H1 (cell line): ENCODE measurements at regions not wholly inside any gene's neighbourhood (a gene's known extent, or its start where the extent isn't known, plus 50 kb on each side); places are given as distances from the start of the nearest gene placed in this dataset.

ENCODE experiments used
- CTCF ChIA-PET: fragments of 300-600 bp; sonication (Branson Sonifier 250); formaldehyde crosslinking; loops from one replicate; lab custom pipeline; 2021; ENCODE audit not compliant: partially characterized antibody; lab: Charles Lee
- POLR2A ChIA-PET: fragments of 300-600 bp; sonication (Branson Sonifier 250); formaldehyde crosslinking; loops from one replicate; lab custom pipeline; 2021; ENCODE audit warnings: inconsistent platforms; ENCODE audit not compliant: partially characterized antibody; lab: Charles Lee
- DNase-seq, 2 experiments: peaks; one replicate each; pipeline versions ENCODE4 v3.0.0 to v3.0.0-alpha.2; 2010 to 2022; ENCODE audit warnings: low spot score in 2 of 2, low read depth in 1 of 2, mixed read lengths in 1 of 2
- FAIRE-seq: peaks from 2 replicates; lab custom pipeline; 2011; peaks lifted over from hg19 to GRCh38; lab: Jason Lieb, UNC
- H2AFZ ChIP-seq: 2 replicates; pipeline ENCODE4 v1.8.1; 2012; ENCODE audit warnings: low read length, inconsistent platforms
- H2AK5ac ChIP-seq: 2 replicates; pipeline ENCODE4 v1.6.1; 2013; ENCODE audit warnings: low read depth, low read length
- H2BK120ac ChIP-seq: replicated peaks from 2 replicates; pipeline ENCODE3; 2013; ENCODE audit warnings: low read depth, low read length, inconsistent platforms
- H2BK12ac ChIP-seq: 2 replicates; pipeline ENCODE4 v1.6.1; 2013; ENCODE audit warnings: low read depth, low read length
- H2BK15ac ChIP-seq: 2 replicates; pipeline ENCODE4 v1.6.1; 2013; ENCODE audit warnings: low read length
- H2BK20ac ChIP-seq: 2 replicates; pipeline ENCODE4 v1.6.1; 2013; ENCODE audit warnings: low read length
- H2BK5ac ChIP-seq: 2 replicates; pipeline ENCODE4 v1.6.1; 2013; ENCODE audit warnings: low read depth, low read length
- H3K14ac ChIP-seq: 2 replicates; pipeline ENCODE4 v1.6.1; 2013; ENCODE audit warnings: inconsistent platforms; ENCODE audit not compliant: insufficient read length
- H3K18ac ChIP-seq: 2 replicates; pipeline ENCODE4 v1.6.1; 2013; ENCODE audit warnings: low read length; ENCODE audit errors: extremely low read depth
- H3K23ac ChIP-seq: 2 replicates; pipeline ENCODE4 v1.6.1; 2013; ENCODE audit warnings: inconsistent platforms; ENCODE audit not compliant: insufficient read length
- H3K23me2 ChIP-seq: 2 replicates; pipeline ENCODE4 v1.6.1; 2013; ENCODE audit warnings: low read depth, low read length
- H3K27ac ChIP-seq: 2 replicates; pipeline ENCODE4 v1.6.1; 2011; ENCODE audit warnings: low read depth, low read length, inconsistent platforms
- H3K27me3 ChIP-seq, 4 experiments: replicated peaks in 1 of 4; 1 replicate in 1 of 4; 2 replicates in 3 of 4; pipeline versions ENCODE4 v1.6.1 to v1.8.1; 2011 to 2013; ENCODE audit warnings: low read length in 3 of 4, mild to moderate bottlenecking in 3 of 4, inconsistent platforms in 2 of 4, mixed read lengths in 2 of 4, moderate library complexity in 1 of 4; ENCODE audit not compliant: control insufficient read depth in 3 of 4, insufficient read depth in 3 of 4; ENCODE audit errors: extremely low read depth in 1 of 4
- H3K36me3 ChIP-seq, 4 experiments: 2 replicates each; pipeline versions ENCODE4 v1.6.1 to v1.8.1; 2011 to 2013; ENCODE audit warnings: mild to moderate bottlenecking in 4 of 4, low read length in 3 of 4, moderate library complexity in 2 of 4, control low read depth in 1 of 4, inconsistent platforms in 1 of 4; ENCODE audit not compliant: insufficient read depth in 4 of 4, control insufficient read depth in 2 of 4
- H3K4ac ChIP-seq: replicated peaks from 2 replicates; pipeline ENCODE3; 2013; ENCODE audit warnings: low read length, low read depth, mixed read lengths, inconsistent platforms; ENCODE audit not compliant: insufficient read length
- H3K4me1 ChIP-seq, 4 experiments: replicated peaks in 1 of 4; 1 replicate in 1 of 4; 2 replicates in 3 of 4; pipeline versions ENCODE4 v1.6.1 to v1.8.1; 2011 to 2013; ENCODE audit warnings: low read length in 3 of 4, inconsistent platforms in 2 of 4, mixed read lengths in 1 of 4; ENCODE audit not compliant: insufficient read depth in 4 of 4, control insufficient read depth in 3 of 4
- H3K4me2 ChIP-seq, 2 experiments: 2 replicates each; pipeline versions ENCODE4 v1.6.1 to v1.8.1; 2011 to 2013; ENCODE audit warnings: low read depth in 2 of 2, low read length in 2 of 2, control low read depth in 1 of 2, inconsistent platforms in 1 of 2, mild to moderate bottlenecking in 1 of 2; ENCODE audit not compliant: insufficient read depth in 1 of 2
- H3K4me3 ChIP-seq, 4 experiments: fragments of 200-600, 300-600 bp in 1 of 4; sonication (generic), shearing (Covaris generic), sonication (Bioruptor Twin) in 1 of 4; 2 replicates each; pipeline versions ENCODE4 v1.5.1 to v1.8.1; 2011 to 2016; ENCODE audit warnings: low read length in 4 of 4, low read depth in 3 of 4, control low read depth in 2 of 4, inconsistent platforms in 2 of 4, mild to moderate bottlenecking in 2 of 4, mixed read lengths in 1 of 4, moderate library complexity in 1 of 4; ENCODE audit not compliant: insufficient read depth in 2 of 4; ENCODE audit errors: extremely low read depth in 1 of 4
- H3K56ac ChIP-seq: replicated peaks from 2 replicates; pipeline ENCODE3; 2013; ENCODE audit warnings: low read depth, mild to moderate bottlenecking, mixed read lengths, low read length, inconsistent platforms; ENCODE audit not compliant: insufficient read length
- H3K79me1 ChIP-seq: 2 replicates; pipeline ENCODE4 v1.6.1; 2013; ENCODE audit warnings: low read depth, low read length, control low read depth
- H3K79me2 ChIP-seq, 2 experiments: 2 replicates each; pipeline versions ENCODE4 v1.6.1 to v1.8.1; 2012 to 2013; ENCODE audit warnings: low read length in 2 of 2, mild to moderate bottlenecking in 2 of 2, inconsistent platforms in 1 of 2; ENCODE audit not compliant: insufficient read depth in 2 of 2, control insufficient read depth in 1 of 2
- H3K9ac ChIP-seq, 4 experiments: replicated peaks in 1 of 4; 1 replicate in 1 of 4; 2 replicates in 3 of 4; pipeline versions ENCODE4 v1.6.1 to v1.8.1; 2011 to 2013; ENCODE audit warnings: low read depth in 3 of 4, low read length in 3 of 4, control low read depth in 2 of 4, mild to moderate bottlenecking in 2 of 4, moderate library complexity in 2 of 4, inconsistent platforms in 1 of 4; ENCODE audit errors: extremely low read depth in 1 of 4
- H3K9me3 ChIP-seq, 2 experiments: 2 replicates each; pipeline versions ENCODE4 v1.6.1 to v1.8.1; 2012 to 2013; ENCODE audit warnings: mild to moderate bottlenecking in 2 of 2, moderate library complexity in 2 of 2, control low read depth in 1 of 2, inconsistent platforms in 1 of 2, low read depth in 1 of 2, low read length in 1 of 2, mixed read lengths in 1 of 2; ENCODE audit not compliant: insufficient read depth in 2 of 2
- H4K20me1 ChIP-seq, 2 experiments: replicated peaks in 1 of 2; 2 replicates each; pipeline versions ENCODE3 to v1.8.1; 2011 to 2013; ENCODE audit warnings: inconsistent platforms in 2 of 2, low read length in 2 of 2, mild to moderate bottlenecking in 1 of 2; ENCODE audit not compliant: insufficient read depth in 2 of 2, control insufficient read depth in 1 of 2
- H4K5ac ChIP-seq: 2 replicates; pipeline ENCODE4 v1.6.1; 2013; ENCODE audit warnings: low read length, low read depth, mixed read lengths, inconsistent platforms; ENCODE audit not compliant: insufficient read length
- H4K8ac ChIP-seq: 2 replicates; pipeline ENCODE4 v1.8.0; 2013; ENCODE audit warnings: mild to moderate bottlenecking, moderate library complexity, low read length, inconsistent platforms; ENCODE audit not compliant: insufficient read depth; ENCODE audit errors: extremely low read depth
- H4K91ac ChIP-seq: replicated peaks from 2 replicates; pipeline ENCODE3; 2013; ENCODE audit warnings: low read length, mixed read lengths, inconsistent platforms; ENCODE audit not compliant: insufficient read length
- CBX8 ChIP-seq: fragments of 300-800, 300-1000 bp; sonication (generic); IDR thresholded peaks from 2 replicates; pipeline ENCODE4 v1.7.1; 2016; ENCODE audit warnings: low read depth, low read length, borderline replicate concordance
- EGR1 ChIP-seq: IDR thresholded peaks from 2 replicates; pipeline ENCODE4 v1.6.1; 2011; ENCODE audit warnings: low read depth, low read length, borderline replicate concordance
- EZH2 ChIP-seq: fragments of 200-600 bp; sonication (generic); IDR thresholded peaks from 2 replicates; pipeline ENCODE4 v1.7.1; 2012; ENCODE audit warnings: low read depth, mild to moderate bottlenecking, moderate library complexity, low read length, inconsistent platforms; ENCODE audit not compliant: severe bottlenecking
- KDM1A ChIP-seq: fragments of 200-600, 300-600 bp; sonication (generic); IDR thresholded peaks from 2 replicates; pipeline ENCODE4 v1.7.1; 2016; ENCODE audit warnings: mild to moderate bottlenecking, low read length, borderline replicate concordance
- NANOG ChIP-seq: IDR thresholded peaks from 2 replicates; pipeline ENCODE4 v1.6.1; 2011; ENCODE audit warnings: low read length, low read depth, mild to moderate bottlenecking, inconsistent platforms; ENCODE audit not compliant: insufficient read depth, poor library complexity, severe bottlenecking
- PHF8 ChIP-seq: fragments of 200-600 bp; sonication (generic); conservative IDR thresholded peaks from 2 replicates; pipeline ENCODE4 v1.7.1; 2012; ENCODE audit warnings: low read depth, mild to moderate bottlenecking, inconsistent platforms, low read length, moderate library complexity
- POLR2A ChIP-seq, 2 experiments: IDR thresholded peaks; 1 replicate in 1 of 2; 2 replicates in 1 of 2; pipeline ENCODE4 v1.6.1; 2011; ENCODE audit warnings: low read depth in 2 of 2, low read length in 2 of 2, mild to moderate bottlenecking in 2 of 2; ENCODE audit errors: control extremely low read depth in 1 of 2
- RXRA ChIP-seq: IDR thresholded peaks from 2 replicates; pipeline ENCODE4 v1.6.1; 2011; ENCODE audit warnings: low read depth, mild to moderate bottlenecking, low read length, moderate library complexity; ENCODE audit not compliant: insufficient read depth
- SAP30 ChIP-seq: fragments of 300-600 bp; sonication (generic); IDR thresholded peaks from 2 replicates; pipeline ENCODE4 v1.7.1; 2012; ENCODE audit warnings: low read length, moderate library complexity, mild to moderate bottlenecking, inconsistent platforms; ENCODE audit not compliant: insufficient read depth, insufficient replicate concordance
- SIRT6 ChIP-seq: IDR thresholded peaks from one replicate; pipeline ENCODE4 v1.7.1; 2012; ENCODE audit warnings: low read length, inconsistent platforms
- SIX5 ChIP-seq: IDR thresholded peaks from 2 replicates; pipeline ENCODE4 v1.6.1; 2011; ENCODE audit warnings: mild to moderate bottlenecking, low read depth, low read length
- WGBS, 2 experiments: shearing (Covaris generic) in 1 of 2; methylation state at CpG; one replicate each; pipeline versions ENCODE4 v1.1.6 to v1.1.7; 2013 to 2015; ENCODE audit warnings: low lambda C conversion rate in 2 of 2, mixed read lengths in 2 of 2, inconsistent platforms in 1 of 2, low coverage in 1 of 2, missing lambda C conversion rate in 1 of 2; ENCODE audit not compliant: insufficient replicate concordance in 2 of 2, insufficient coverage in 1 of 2, insufficient read length in 1 of 2; ENCODE audit errors: extremely low coverage in 1 of 2, missing lambda C conversion rate in 1 of 2; 5-methylcytosine and 5-hydroxymethylcytosine counted together
- TF ChIP-seq, protein P1 (sequence below): IDR thresholded peaks from 2 replicates; pipeline ENCODE4 v1.6.1; 2012; ENCODE audit warnings: inconsistent platforms
- TF ChIP-seq, protein P2 (sequence below): IDR thresholded peaks from 2 replicates; pipeline ENCODE4 v1.6.1; 2011; ENCODE audit warnings: low read depth, mild to moderate bottlenecking, low read length; ENCODE audit not compliant: insufficient read depth

DNA sequence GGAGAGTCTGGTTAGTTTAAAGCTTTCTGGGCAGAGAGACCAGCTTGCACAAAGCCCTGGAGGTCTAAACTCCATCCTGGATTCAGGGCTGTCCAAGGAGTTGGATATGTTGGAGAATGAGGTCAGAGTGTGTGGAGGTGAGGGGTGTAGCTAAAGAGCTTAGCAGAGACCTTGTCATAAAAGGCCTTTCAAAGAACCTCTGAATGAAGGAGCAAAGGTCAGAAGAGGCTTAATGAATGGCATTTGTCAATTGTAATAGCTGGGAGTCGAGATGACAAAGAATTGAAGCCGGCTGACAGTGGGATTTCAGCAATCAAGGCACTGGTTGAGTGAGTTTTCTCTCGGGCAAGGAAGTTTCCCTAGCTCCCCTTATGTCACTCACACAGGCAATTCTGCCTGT lies 202.6 kb downstream of the PDCD6IP start:
- no peak overlapping the region for H3K4me2 ChIP-seq
- ChIA-PET POLR2A (no interaction called here), CTCF (interaction anchor here (0.6 to 3.6 kb wide), 6 partner anchors 11 to 102 kb away, joined by 3 to 13 read pairs (median 6); no protein-coding TSS in a partner anchor)
- H4K8ac ChIP-seq: no peak overlapping the region
- no peak overlapping the region for H2BK20ac ChIP-seq
- no peaks in the 10 kb centered on the region for H3K36me3 ChIP-seq
- no peaks in the 10 kb centered on the region for H3K27me3 ChIP-seq
- H3K23ac ChIP-seq: no peak overlapping the region
- no peak overlapping the region for H3K14ac ChIP-seq
- H2AK5ac ChIP-seq: no peak overlapping the region
- no peaks in the 10 kb centered on the region; a peak in 1 of 7 replicates for H3K4me1 ChIP-seq
- no peak overlapping the region for H2BK15ac ChIP-seq
- peaks cover 0 to under 1% of the 10 kb centered on the region in 2 experiments; a peak in 1 of 4 replicates for H3K9me3 ChIP-seq
- H3K56ac ChIP-seq: no peak overlapping the region
- H3K4ac ChIP-seq: no peak overlapping the region
- DNase-seq (no peak), FAIRE-seq (no peak)
- no peaks in the 10 kb centered on the region for H4K20me1 ChIP-seq
- no peak overlapping the region for H3K18ac ChIP-seq
- WGBS, 2 experiments: 96% methylated on average over 3 of the region's 3 CpGs; no CpG with 5 or more reads in 1 of the 2 experiments
- no peak overlapping the region for H4K5ac ChIP-seq
- H2BK120ac ChIP-seq: no peak overlapping the region
- H3K4me3 ChIP-seq: no peak overlapping the region
- no peak overlapping the region for H3K27ac ChIP-seq
- no peak overlapping the region for H4K91ac ChIP-seq
- no peak overlapping the region for H2BK5ac ChIP-seq
- H3K9ac ChIP-seq: no peak overlapping the region
- no peak overlapping the region for H2BK12ac ChIP-seq
- H3K79me1 ChIP-seq: no peaks in the 10 kb centered on the region
- no peaks in the 10 kb centered on the region for H3K79me2 ChIP-seq
- no peaks in the 10 kb centered on the region for H3K23me2 ChIP-seq
- H2AFZ ChIP-seq: no peak overlapping the region
- TF ChIP-seq EZH2 (no peak), NANOG (no peak), SAP30 (no peak), KDM1A (no peak), POLR2A (IDR thresholded peaks at IDR 0.05; ENCODE audit: control extremely low read depth in 1 of 2, low read depth in 2 of 2, low read length in 2 of 2) (no peak), SIX5 (no peak), EGR1 (no peak), PHF8 (no peak), RXRA (no peak), SIRT6 (no peak), CBX8 (no peak)
- TF ChIP-seq, protein P1, sequence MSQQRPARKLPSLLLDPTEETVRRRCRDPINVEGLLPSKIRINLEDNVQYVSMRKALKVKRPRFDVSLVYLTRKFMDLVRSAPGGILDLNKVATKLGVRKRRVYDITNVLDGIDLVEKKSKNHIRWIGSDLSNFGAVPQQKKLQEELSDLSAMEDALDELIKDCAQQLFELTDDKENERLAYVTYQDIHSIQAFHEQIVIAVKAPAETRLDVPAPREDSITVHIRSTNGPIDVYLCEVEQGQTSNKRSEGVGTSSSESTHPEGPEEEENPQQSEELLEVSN: no peak
- TF ChIP-seq, protein P2, sequence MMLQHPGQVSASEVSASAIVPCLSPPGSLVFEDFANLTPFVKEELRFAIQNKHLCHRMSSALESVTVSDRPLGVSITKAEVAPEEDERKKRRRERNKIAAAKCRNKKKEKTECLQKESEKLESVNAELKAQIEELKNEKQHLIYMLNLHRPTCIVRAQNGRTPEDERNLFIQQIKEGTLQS: no peak
